ENCODE measurements at regions not wholly inside any gene's neighbourhood (a gene's known extent, or its start where the extent isn't known, plus 50 kb on each side); places are given as distances from the start of the nearest gene placed in this dataset.
"Not testable (repeated sequence)": the region's sequence is repeated elsewhere in the genome, so short reads cannot be mapped to it uniquely, and the experiment has no call there.

GRCh38 chr2:13652531-13653313, 936.0 kb downstream of the TRIB2 start:
- no peak for DNase-seq (ENCODE audit: extremely low spot score)
- ChIA-PET POLR2A (no interaction called here), CTCF (no interaction called here)
- TF ChIP-seq ELF4 (IDR thresholded peaks at IDR 0.05) (no peak), TARDBP (IDR thresholded peaks at IDR 0.05) (no peak), CTBP1 (IDR thresholded peaks at IDR 0.05; ENCODE audit: borderline replicate concordance) (no peak), NFRKB (IDR thresholded peaks at IDR 0.05) (no peak), LEF1 (IDR thresholded peaks at IDR 0.05; ENCODE audit: borderline replicate concordance) (no peak)

GRCh38 chr2:13654416-13654815, 937.7 kb downstream of the TRIB2 start:
- DNase-seq (ENCODE audit: extremely low spot score): no peak
- no peak for TF ChIP-seq CTBP1 (IDR thresholded peaks at IDR 0.05; ENCODE audit: borderline replicate concordance)
- ChIA-PET POLR2A (no interaction called here), CTCF (no interaction called here)

- ChIA-PET POLR2A (no interaction called here), CTCF (no interaction called here)
- no peak for DNase-seq (ENCODE audit: extremely low spot score)
- TF ChIP-seq FOXA1 (IDR thresholded peaks at IDR 0.05) (no peak), FOXK2 (IDR thresholded peaks at IDR 0.05) (no peak), ZNF384 (IDR thresholded peaks at IDR 0.05) (no peak), L3MBTL2 (conservative IDR thresholded peaks at IDR 0.05) (no peak)
Measured at GRCh38 chr2:13660231-13660630, 943.5 kb downstream of the TRIB2 start.

- no peak for DNase-seq (ENCODE audit: extremely low spot score)
- CTCF ChIA-PET: no interaction called here
- TF ChIP-seq BHLHE40 (IDR thresholded peaks at IDR 0.05; ENCODE audit: borderline replicate concordance) (no peak), LEF1 (IDR thresholded peaks at IDR 0.05; ENCODE audit: borderline replicate concordance) (no peak), ELF4 (IDR thresholded peaks at IDR 0.05) (no peak), ZNF384 (IDR thresholded peaks at IDR 0.05) (no peak), ARNT (IDR thresholded peaks at IDR 0.05) (no peak), SUZ12 (IDR thresholded peaks at IDR 0.05) (no peak), FOXM1 (IDR thresholded peaks at IDR 0.05; ENCODE audit: borderline replicate concordance) (no peak), HDGF (IDR thresholded peaks at IDR 0.05; ENCODE audit: borderline replicate concordance) (no peak), FOXK2 (IDR thresholded peaks at IDR 0.05) (no peak)
- POLR2A ChIA-PET: no interaction called here
Measured at GRCh38 chr2:13662055-13662454, 945.3 kb downstream of the TRIB2 start.

- ChIA-PET CTCF (no interaction called here), POLR2A (no interaction called here)
- TF ChIP-seq CTBP1 (IDR thresholded peaks at IDR 0.05; ENCODE audit: borderline replicate concordance): no peak
- TF ChIP-seq ZNF384 (IDR thresholded peaks at IDR 0.05): no peak
- no peak for TF ChIP-seq TARDBP (IDR thresholded peaks at IDR 0.05)
- TF ChIP-seq ARNT (IDR thresholded peaks at IDR 0.05): no peak
- TF ChIP-seq FOXM1 (IDR thresholded peaks at IDR 0.05; ENCODE audit: borderline replicate concordance): no peak
- TF ChIP-seq SP1 (IDR thresholded peaks at IDR 0.05): no peak
- TF ChIP-seq SUZ12 (IDR thresholded peaks at IDR 0.05): no peak
- no peak for TF ChIP-seq HDGF (IDR thresholded peaks at IDR 0.05; ENCODE audit: borderline replicate concordance)
- no peak for DNase-seq (ENCODE audit: extremely low spot score)
Measured at GRCh38 chr2:13666582-13667414, 950.1 kb downstream of the TRIB2 start.

- TF ChIP-seq ELF4 (IDR thresholded peaks at IDR 0.05) (no peak), L3MBTL2 (conservative IDR thresholded peaks at IDR 0.05) (no peak), LEF1 (IDR thresholded peaks at IDR 0.05; ENCODE audit: borderline replicate concordance) (no peak), NFRKB (IDR thresholded peaks at IDR 0.05) (no peak), HDGF (IDR thresholded peaks at IDR 0.05; ENCODE audit: borderline replicate concordance) (no peak), FOXA1 (IDR thresholded peaks at IDR 0.05) (no peak), CTBP1 (IDR thresholded peaks at IDR 0.05; ENCODE audit: borderline replicate concordance) (no peak), FOXK2 (IDR thresholded peaks at IDR 0.05) (no peak), SUZ12 (IDR thresholded peaks at IDR 0.05) (no peak), PKNOX1 (IDR thresholded peaks at IDR 0.05) (no peak), BHLHE40 (IDR thresholded peaks at IDR 0.05; ENCODE audit: borderline replicate concordance) (no peak), FOXM1 (IDR thresholded peaks at IDR 0.05; ENCODE audit: borderline replicate concordance) (no peak)
- no peak for DNase-seq (ENCODE audit: extremely low spot score)
- CTCF ChIA-PET: no interaction called here
- POLR2A ChIA-PET: no interaction called here
Measured at GRCh38 chr2:13667415-13667757, 950.6 kb downstream of the TRIB2 start.

- TF ChIP-seq FOXM1 (IDR thresholded peaks at IDR 0.05; ENCODE audit: borderline replicate concordance) (no peak), ZNF384 (IDR thresholded peaks at IDR 0.05) (no peak), TARDBP (IDR thresholded peaks at IDR 0.05) (no peak)
- POLR2A ChIA-PET: no interaction called here
- DNase-seq (ENCODE audit: extremely low spot score): no peak
- CTCF ChIA-PET: no interaction called here
Measured at GRCh38 chr2:13669607-13670006, 952.9 kb downstream of the TRIB2 start.

GRCh38 chr2:13673821-13674220, 957.1 kb downstream of the TRIB2 start:
- POLR2A ChIA-PET; DNase-seq (ENCODE audit: extremely low spot score); CTCF ChIA-PET: not testable (repeated sequence)

Data from HEK293T (cell line).